Heart right ventricle (tissue), 16 donors: ENCODE measurements at regions not wholly inside any gene's neighbourhood (a gene's known extent, or its start where the extent isn't known, plus 50 kb on each side); places are given as distances from the start of the nearest gene placed in this dataset.

Source experiments
- ATAC-seq, 8 donors: fragments of 200-7000 bp; cut with Tn5 transposase; one replicate each; pipeline ENCODE4 v1.9.1; 2020; ENCODE audit warnings: mild to moderate bottlenecking in 8 of 8, moderate library complexity in 8 of 8, moderate number of reproducible peaks in 1 of 8
- DNase-seq, 2 donors: peaks; one replicate each; pipeline ENCODE4 v3.0.0-alpha.2; 2020
- H3K27ac ChIP-seq, 10 donors: fragments of 200-600 bp; sonication (generic) in 2 of 10; one replicate each; pipeline versions ENCODE4 v1.5.0 to v1.8.0; 2020 to 2022; ENCODE audit warnings: mild to moderate bottlenecking in 3 of 10
- H3K27me3 ChIP-seq, 7 donors: fragments of 200-600 bp; one replicate each; pipeline ENCODE4 v1.8.0; 2021 to 2022; ENCODE audit warnings: mild to moderate bottlenecking in 2 of 7
- H3K36me3 ChIP-seq, 9 donors: fragments of 200-600 bp; sonication (generic) in 1 of 9; one replicate each; pipeline versions ENCODE4 v1.5.0 to v1.8.0; 2020 to 2022; ENCODE audit warnings: mild to moderate bottlenecking in 2 of 9
- H3K4me1 ChIP-seq, 9 donors: fragments of 200-600 bp; sonication (generic) in 1 of 9; one replicate each; pipeline versions ENCODE4 v1.5.0 to v1.8.0; 2020 to 2022; ENCODE audit warnings: mild to moderate bottlenecking in 4 of 9
- H3K4me3 ChIP-seq, 10 donors: fragments of 200-600 bp; sonication (generic) in 2 of 10; one replicate each; pipeline versions ENCODE4 v1.5.0 to v1.8.0; 2020 to 2022; ENCODE audit warnings: mild to moderate bottlenecking in 7 of 10, moderate library complexity in 2 of 10
- H3K9me3 ChIP-seq, 11 donors: fragments of 200-600 bp in 10 of 11; sonication (generic) in 2 of 11; one replicate each; pipeline versions ENCODE4 v1.5.0 to v1.8.0; 2013 to 2022; ENCODE audit warnings: mild to moderate bottlenecking in 2 of 11, control low read depth in 1 of 11, moderate library complexity in 1 of 11
- WGBS, 2 donors: extraction: QIAGEN DNeasy Blood & Tissue Kit; methylation state at CpG; one replicate each; pipeline ENCODE4 v1.1.7; 2013; ENCODE audit warnings: inconsistent platforms in 1 of 2; 5-methylcytosine and 5-hydroxymethylcytosine counted together
- intact Hi-C, 10 donors: fragments of 100-400 bp; cut with DNase I; formaldehyde crosslinking; loops; one replicate each; pipeline versions ENCODE4 v1.11.1 to v1.14.2; 2022
- TF ChIP-seq, protein P1 (sequence below), 9 donors: fragments of 200-600 bp; sonication (generic) in 2 of 9; IDR thresholded peaks; one replicate each; pipeline versions ENCODE4 v1.5.0 to v1.8.0; 2021 to 2022; ENCODE audit warnings: antibody characterized with exemption in 9 of 9, mild to moderate bottlenecking in 5 of 9, moderate library complexity in 1 of 9
- donor health status: Arrhythmogenic right ventricular cardiomyopathy.
- donor health status: ischemic (EF 13 %, LVEDD 7.1; RV severe dilation, severe dysfunction).
- donor health status: healthy with polysubstance abuse.
- donor health status: DM: no; HTN: yes; CAD: no.
- donor health status: DM: no; HTN: no; CAD: no.
- donor health status: ischemic (EF 25% LVEDD 6.9; RV normal size, moderate dysfunction).
- donor health status: ischemic (EF 25% LVEDD 5.7; RV mildly dilated, moderate dysfunction).
- donor health status: healthy.
- donor health status: DM: yes; HTN: yes; CAD: no.
- donor health status: Ischemic cardiomyopathy.
- donor health status: ischemic (EF 35%, LVEDD 5.7; RV mildly dilated, moderate dysfunction).
- donor health status: nonischemic (EF 11% LVEDD 7.7; RV severe dilation, severe dysfunction).
- donor health status: DM: yes; HTN: yes; CAD: no.
- donor health status: PGD.
- donor health status: ischemic (EF 29% LVEDD 5.4; RV normal size, mild dysfunction).
- donor health status: nonischemic (EF 23%, LVEDD 6.1; RV moderate dilation, normal function).

DNA sequence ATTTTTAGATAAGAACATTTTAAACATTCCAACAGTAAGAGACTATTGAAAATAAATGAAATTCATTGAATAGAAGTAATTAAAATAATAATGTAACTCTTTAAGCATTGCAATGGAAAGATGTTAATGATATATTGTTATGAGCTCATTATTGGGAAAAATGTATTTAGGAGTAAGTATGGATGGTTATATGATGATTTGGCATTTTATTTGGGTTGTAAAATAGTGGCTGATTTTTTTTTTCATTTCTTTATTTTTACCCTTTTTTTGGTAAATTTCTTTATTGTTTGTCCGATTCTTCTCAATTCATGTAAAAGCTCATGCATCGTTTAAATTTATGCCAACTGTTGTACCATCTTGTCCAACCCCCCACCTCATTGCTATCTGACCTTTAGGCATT is 539.9 kb downstream of the HS3ST4 start:
- no peak for DNase-seq
- Histone ChIP-seq H3K4me3 (no peak overlapping the region), H3K36me3 (no peaks in the 10 kb centered on the region), H3K27ac (no peak overlapping the region), H3K4me1 (no peaks in the 10 kb centered on the region), H3K9me3 (no peaks in the 10 kb centered on the region), H3K27me3 (peaks cover 0 to 3% (median 0%) of the 10 kb centered on the region in 7 donors)
- intact Hi-C loops = no loop called here
- WGBS, 2 donors = 93% methylated on average over 2 of the region's 2 CpGs
- ATAC-seq = no peak
- TF ChIP-seq, protein P1, sequence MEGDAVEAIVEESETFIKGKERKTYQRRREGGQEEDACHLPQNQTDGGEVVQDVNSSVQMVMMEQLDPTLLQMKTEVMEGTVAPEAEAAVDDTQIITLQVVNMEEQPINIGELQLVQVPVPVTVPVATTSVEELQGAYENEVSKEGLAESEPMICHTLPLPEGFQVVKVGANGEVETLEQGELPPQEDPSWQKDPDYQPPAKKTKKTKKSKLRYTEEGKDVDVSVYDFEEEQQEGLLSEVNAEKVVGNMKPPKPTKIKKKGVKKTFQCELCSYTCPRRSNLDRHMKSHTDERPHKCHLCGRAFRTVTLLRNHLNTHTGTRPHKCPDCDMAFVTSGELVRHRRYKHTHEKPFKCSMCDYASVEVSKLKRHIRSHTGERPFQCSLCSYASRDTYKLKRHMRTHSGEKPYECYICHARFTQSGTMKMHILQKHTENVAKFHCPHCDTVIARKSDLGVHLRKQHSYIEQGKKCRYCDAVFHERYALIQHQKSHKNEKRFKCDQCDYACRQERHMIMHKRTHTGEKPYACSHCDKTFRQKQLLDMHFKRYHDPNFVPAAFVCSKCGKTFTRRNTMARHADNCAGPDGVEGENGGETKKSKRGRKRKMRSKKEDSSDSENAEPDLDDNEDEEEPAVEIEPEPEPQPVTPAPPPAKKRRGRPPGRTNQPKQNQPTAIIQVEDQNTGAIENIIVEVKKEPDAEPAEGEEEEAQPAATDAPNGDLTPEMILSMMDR (IDR thresholded peaks at IDR 0.05) = no peak

DNA sequence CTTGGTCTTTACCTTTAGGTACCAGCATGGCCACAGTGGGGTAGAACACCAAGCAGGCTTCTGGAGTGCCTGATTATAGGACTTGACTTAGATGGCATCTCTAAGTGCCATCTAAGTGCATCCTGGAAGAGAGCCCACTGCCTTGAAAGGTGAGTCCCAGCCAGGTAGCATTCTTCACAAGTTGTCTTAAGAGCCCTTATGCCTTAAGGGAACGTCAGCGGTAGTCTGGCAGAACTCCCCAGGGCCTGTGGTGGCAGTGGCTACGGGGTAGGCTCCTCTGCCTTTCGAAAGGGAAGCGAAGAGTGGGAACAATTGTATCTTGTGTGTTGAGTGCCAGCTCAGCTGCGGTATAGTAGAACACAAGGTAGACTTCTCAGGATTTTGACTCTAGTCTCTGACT is 549.0 kb downstream of the HS3ST4 start:
- TF ChIP-seq, protein P1 (IDR thresholded peaks at IDR 0.05) = no peak
- H3K27ac ChIP-seq = no peak overlapping the region
- DNase-seq = no peak
- no peak overlapping the region for H3K4me3 ChIP-seq
- H3K27me3 ChIP-seq = no peaks in the 10 kb centered on the region
- intact Hi-C loops = no loop called here
- WGBS, 2 donors = 84 to 91% methylated on average over 6 of the region's 6 CpGs
- no peaks in the 10 kb centered on the region for H3K4me1 ChIP-seq
- H3K9me3 ChIP-seq = peaks cover 0 to 32% (median 4%) of the 10 kb centered on the region in 11 donors
- ATAC-seq = no peak
- H3K36me3 ChIP-seq = no peaks in the 10 kb centered on the region

- intact Hi-C loops = no loop called here
- DNase-seq (no peak), ATAC-seq (no peak)
- Histone ChIP-seq H3K9me3 (peaks cover 0 to 33% (median 4%) of the 10 kb centered on the region in 11 donors), H3K4me3 (no peak overlapping the region), H3K27ac (no peak overlapping the region), H3K36me3 (no peaks in the 10 kb centered on the region), H3K4me1 (no peaks in the 10 kb centered on the region), H3K27me3 (peaks cover 0 to 5% (median 0%) of the 10 kb centered on the region in 7 donors)
- TF ChIP-seq, protein P1 (IDR thresholded peaks at IDR 0.05) = no peak
- WGBS, 2 donors = 69 to 74% methylated on average over 1 of the region's 1 CpG
These were observed 555.3 kb downstream of the HS3ST4 start for GRCh38 chr16:26247063-26247462.

- WGBS, 2 donors = 85 to 86% methylated on average over 4 of the region's 4 CpGs
- Histone ChIP-seq H3K4me1 (no peaks in the 10 kb centered on the region), H3K27me3 (peaks cover 0 to 7% (median 0%) of the 10 kb centered on the region in 7 donors), H3K27ac (no peak overlapping the region), H3K4me3 (no peak overlapping the region), H3K36me3 (no peaks in the 10 kb centered on the region), H3K9me3 (peaks cover 0 to 16% (median 0%) of the 10 kb centered on the region in 11 donors)
- ATAC-seq (no peak), DNase-seq (no peak)
- intact Hi-C loops = no loop called here
- TF ChIP-seq, protein P1 (IDR thresholded peaks at IDR 0.05) = no peak
These were observed 560.8 kb downstream of the HS3ST4 start for GRCh38 chr16:26252598-26252997.
